K562 (cell line): ENCODE measurements at regions not wholly inside any gene's neighbourhood (a gene's known extent, or its start where the extent isn't known, plus 50 kb on each side); places are given as distances from the start of the nearest gene placed in this dataset.

Experiments
- ATAC-seq: fragments of 200-7000 bp; cut with Tn5 transposase; 3 replicates; pipeline ENCODE4 v1.9.1; 2020; ENCODE audit warnings: moderate library complexity
- BruUV-seq: library from RNA; stranded (reverse); fragments of 400-500 nt; replicated peaks from 2 replicates; lab custom pipeline; 2021; lab: Mats Ljungman, UMichigan
- CTCF ChIA-PET: fragments of 300-600 bp; formaldehyde crosslinking; extraction: SDS; loops from one replicate; lab custom pipeline; 2021; ENCODE audit warnings: low intra/inter-chr PET ratio; lab: Yijun Ruan, JAX
- POLR2A ChIA-PET: fragments of 300-600, 350-650 bp; sonication (Branson Sonifier 250); formaldehyde crosslinking; extraction: SDS; loops from one replicate; lab custom pipeline; 2021; ENCODE audit warnings: antibody characterized with exemption, inconsistent platforms; lab: Yijun Ruan, JAX
- DNase-seq, 4 experiments: peaks; one replicate each; pipeline versions ENCODE4 v3.0.0 to v3.0.0-alpha.2; 2011 to 2018; ENCODE audit warnings: low spot score in 3 of 4, mixed read lengths in 3 of 4; ENCODE audit errors: extremely low read depth in 1 of 4
- FAIRE-seq: peaks from 2 replicates; lab custom pipeline; 2011; peaks lifted over from hg19 to GRCh38; lab: Jason Lieb, UNC
- H2AFZ ChIP-seq: 2 replicates; pipeline ENCODE4 v1.6.0; 2011; ENCODE audit warnings: low read depth, low read length, control low read depth, inconsistent platforms
- H3K27ac ChIP-seq: fragments of 200-600 bp; 3 replicates; pipeline ENCODE4 v1.8.0; 2011; ENCODE audit warnings: low read depth, mild to moderate bottlenecking, control low read depth, inconsistent platforms, low read length, moderate library complexity, mixed read lengths; ENCODE audit errors: extremely low read depth
- H3K27me3 ChIP-seq, 2 experiments: fragments of 300-600 bp in 1 of 2; 2 replicates in 1 of 2; 3 replicates in 1 of 2; pipeline versions ENCODE4 v1.6.0 to v1.8.0; 2011; ENCODE audit warnings: inconsistent platforms in 2 of 2, low read length in 2 of 2, mild to moderate bottlenecking in 1 of 2, mixed read lengths in 1 of 2, moderate library complexity in 1 of 2; ENCODE audit not compliant: control insufficient read depth in 2 of 2, insufficient read depth in 2 of 2
- H3K36me3 ChIP-seq: fragments of 300-600 bp; 3 replicates; pipeline ENCODE4 v1.8.0; 2011; ENCODE audit warnings: mild to moderate bottlenecking, low read length, inconsistent platforms; ENCODE audit not compliant: control insufficient read depth, insufficient read depth
- H3K4me1 ChIP-seq, 2 experiments: fragments of 200-600 bp in 1 of 2; replicated peaks in 1 of 2; 2 replicates in 1 of 2; 3 replicates in 1 of 2; pipeline versions ENCODE4 v1.5.1 to v1.8.0; 2011; ENCODE audit warnings: inconsistent platforms in 2 of 2, low read length in 2 of 2, mild to moderate bottlenecking in 1 of 2, mixed read lengths in 1 of 2, moderate library complexity in 1 of 2; ENCODE audit not compliant: control insufficient read depth in 2 of 2, insufficient read depth in 2 of 2
- H3K4me2 ChIP-seq: 2 replicates; pipeline ENCODE4 v1.6.1; 2011; ENCODE audit warnings: low read length, control low read depth, inconsistent platforms, mixed read lengths; ENCODE audit not compliant: insufficient read depth
- H3K4me3 ChIP-seq: fragments of 200-600 bp; sonication (generic), shearing (Covaris generic); 2 replicates; pipeline ENCODE4 v1.5.1; 2016; ENCODE audit warnings: control low read depth, inconsistent platforms
- H3K79me2 ChIP-seq: fragments of 200-600 bp; 3 replicates; pipeline ENCODE4 v1.8.0; 2011; ENCODE audit warnings: low read length, inconsistent platforms; ENCODE audit not compliant: control insufficient read depth, insufficient read depth
- H3K9ac ChIP-seq, 2 experiments: 2 replicates each; pipeline versions ENCODE4 v1.6.0 to v1.6.1; 2011; ENCODE audit warnings: low read depth in 2 of 2, low read length in 2 of 2, control low read depth in 1 of 2, inconsistent platforms in 1 of 2, mild to moderate bottlenecking in 1 of 2, mixed read lengths in 1 of 2; ENCODE audit not compliant: insufficient read depth in 1 of 2
- H3K9me1 ChIP-seq: one replicate; pipeline ENCODE4 v1.6.0; 2011; ENCODE audit warnings: inconsistent platforms, mild to moderate bottlenecking, low read length, moderate library complexity; ENCODE audit not compliant: control insufficient read depth, insufficient read depth
- H3K9me3 ChIP-seq: replicated peaks from 2 replicates; pipeline ENCODE4 v1.5.1; 2011; ENCODE audit warnings: low read depth, low read length, inconsistent platforms; ENCODE audit not compliant: control insufficient read depth, insufficient read depth
- H4K20me1 ChIP-seq: replicated peaks from 2 replicates; pipeline ENCODE4 v1.6.1; 2011; ENCODE audit warnings: low read length, inconsistent platforms, mixed read lengths; ENCODE audit not compliant: control insufficient read depth, insufficient read depth
- ARID4B ChIP-seq: sonication (generic); formaldehyde crosslinking; IDR thresholded peaks from 2 replicates; pipeline ENCODE4 v1.8.0; 2022; ENCODE audit warnings: mild to moderate bottlenecking, missing genetic modification reagents
- E4F1 ChIP-seq: fragments of 250-450 bp; sonication (Bioruptor Pico); IDR thresholded peaks from 2 replicates; pipeline ENCODE4 v1.5.0; 2021; ENCODE audit warnings: mild to moderate bottlenecking, borderline replicate concordance
- GTF2A2 ChIP-seq: IDR thresholded peaks from 2 replicates; pipeline ENCODE4 v1.6.1; 2016; ENCODE audit warnings: mild to moderate bottlenecking, missing genetic modification characterization, missing compliant biosample characterization
- HDAC1 ChIP-seq, 2 experiments: fragments of 450-650 bp; IDR thresholded peaks; 2 replicates each; pipeline ENCODE4 v1.6.1; 2016 to 2017; ENCODE audit warnings: inconsistent platforms in 1 of 2, mild to moderate bottlenecking in 1 of 2, moderate library complexity in 1 of 2
- HDAC8 ChIP-seq: fragments of 450-650 bp; IDR thresholded peaks from 2 replicates; pipeline ENCODE4 v1.6.1; 2016; ENCODE audit warnings: mild to moderate bottlenecking, missing genetic modification characterization, moderate library complexity, missing compliant biosample characterization
- HINFP ChIP-seq: fragments of 450-650 bp; conservative IDR thresholded peaks from 2 replicates; pipeline ENCODE4 v1.6.1; 2016; ENCODE audit warnings: missing genetic modification characterization, low read depth, mild to moderate bottlenecking, control low read depth, missing compliant biosample characterization
- ILF3 ChIP-seq: fragments of 450-650 bp; IDR thresholded peaks from 2 replicates; pipeline ENCODE4 v1.6.1; 2018; ENCODE audit warnings: antibody characterized with exemption, mild to moderate bottlenecking, moderate library complexity, borderline replicate concordance
- MTA1 ChIP-seq: fragments of 450-650 bp; IDR thresholded peaks from 2 replicates; pipeline ENCODE4 v1.6.1; 2017; ENCODE audit warnings: borderline replicate concordance
- PCBP2 ChIP-seq: fragments of 200-400 bp; formaldehyde crosslinking; IDR thresholded peaks from 2 replicates; pipeline ENCODE4 v1.6.1; 2018; ENCODE audit warnings: low read length, low read depth, mild to moderate bottlenecking, moderate library complexity; ENCODE audit not compliant: poor library complexity, severe bottlenecking
- POLR2B ChIP-seq: fragments of 450-650 bp; IDR thresholded peaks from 2 replicates; pipeline ENCODE4 v1.6.1; 2018; ENCODE audit warnings: low read depth; ENCODE audit not compliant: partially characterized antibody
- POU5F1 ChIP-seq: fragments of 150-350 bp; IDR thresholded peaks from 2 replicates; pipeline ENCODE4 v1.6.1; 2014; ENCODE audit warnings: borderline replicate concordance, low read length, low read depth, mild to moderate bottlenecking; ENCODE audit not compliant: partially characterized antibody
- RAD51 ChIP-seq: fragments of 450-650 bp; IDR thresholded peaks from 2 replicates; pipeline ENCODE4 v1.7.1; 2016; ENCODE audit warnings: low read depth, mild to moderate bottlenecking, borderline replicate concordance
- RBM14 ChIP-seq: fragments of 200-400 bp; formaldehyde crosslinking; IDR thresholded peaks from 2 replicates; pipeline ENCODE4 v1.6.1; 2018; ENCODE audit warnings: low read depth, mild to moderate bottlenecking, low read length, moderate library complexity, borderline replicate concordance; ENCODE audit not compliant: insufficient read depth
- SMARCA5 ChIP-seq: fragments of 450-650 bp; IDR thresholded peaks from 2 replicates; pipeline ENCODE4 v1.6.1; 2016
- TAF15 ChIP-seq: fragments of 200-400 bp; formaldehyde crosslinking; IDR thresholded peaks from 2 replicates; pipeline ENCODE4 v1.6.1; 2017; ENCODE audit warnings: mild to moderate bottlenecking, low read depth, low read length, moderate library complexity
- TCFL5 ChIP-seq: fragments of 250-450 bp; sonication (Bioruptor Pico); conservative IDR thresholded peaks from 2 replicates; pipeline ENCODE4 v1.6.1; 2021; ENCODE audit warnings: mild to moderate bottlenecking, moderate library complexity, matching md5 sums
- WGBS: fragments of 100-300 bp; shearing (Covaris generic); methylation state at CpG from one replicate; pipeline ENCODE4 v1.1.6; 2016; ENCODE audit warnings: low coverage, mixed read lengths; ENCODE audit not compliant: insufficient coverage; ENCODE audit errors: missing lambda C conversion rate; 5-methylcytosine and 5-hydroxymethylcytosine counted together
- in situ Hi-C: fragments of 300-500 bp; cut with MboI; formaldehyde crosslinking; loops from 4 replicates; pipeline ENCODE4 v1.15.0; 2018; ENCODE audit warnings: inconsistent platforms, mixed read lengths
- intact Hi-C: fragments of 100-400 bp; cut with micrococcal nuclease; formaldehyde crosslinking; loops from 2 replicates; pipeline ENCODE4 v1.14.2; 2022

GRCh38 chr16:5801396-5801795, 703.8 kb upstream of the EEF2KMT start:
- 2% methylated on average over 8 of the region's 8 CpGs for WGBS
- Histone ChIP-seq H3K4me3 (no peak overlapping the region), H3K9me1 (no peaks in the 10 kb centered on the region), H3K9ac (no peak overlapping the region), H3K27ac (no peak overlapping the region), H3K9me3 (no peaks in the 10 kb centered on the region)
- CTCF ChIA-PET = no interaction called here
- TF ChIP-seq POU5F1 = no peak
- no peak for TF ChIP-seq HDAC8 (tag)
- TF ChIP-seq ARID4B = no peak
- TF ChIP-seq GTF2A2 = no peak
- TF ChIP-seq POLR2B = no peak
- TF ChIP-seq HINFP = no peak
- TF ChIP-seq E4F1 (CRISPR knock-in tag) = no peak
- no peak for TF ChIP-seq HDAC1 (IDR thresholded peaks at IDR 0.05)
- no peak for TF ChIP-seq RAD51
- TF ChIP-seq SMARCA5 = no peak
- no peak for TF ChIP-seq MTA1
- TF ChIP-seq PCBP2 = no peak
- TF ChIP-seq ILF3 = no peak
- no peak for TF ChIP-seq TCFL5 (CRISPR knock-in tag)
- TF ChIP-seq TAF15 = no peak
- TF ChIP-seq RBM14 = no peak
- TF ChIP-seq, all 486 proteins: peak for 0
- POLR2A ChIA-PET = no interaction called here
- no peak for FAIRE-seq
- in situ Hi-C loops (no loop called here), intact Hi-C loops (no loop called here)
- Histone ChIP-seq H2AFZ (no peak overlapping the region), H3K79me2 (no peaks in the 10 kb centered on the region), H3K4me2 (no peak overlapping the region), H4K20me1 (no peaks in the 10 kb centered on the region), H3K36me3 (no peaks in the 10 kb centered on the region), H3K27me3 (no peaks in the 10 kb centered on the region), H3K4me1 (no peaks in the 10 kb centered on the region)
- no TSS peak for BruUV-seq
- ATAC-seq = no peak
- DNase-seq = no peak
